HG02885 (cell line): ENCODE measurements at regions not wholly inside any gene's neighbourhood (a gene's known extent, or its start where the extent isn't known, plus 50 kb on each side); places are given as distances from the start of the nearest gene placed in this dataset.

Experiments used
- ATAC-seq: cut with Tn5 transposase; IDR thresholded peaks from one replicate; pipeline ENCODE4 v1.9.1; 2021; ENCODE audit warnings: mild to moderate bottlenecking; ENCODE audit not compliant: unreplicated experiment, poor library complexity

DNA sequence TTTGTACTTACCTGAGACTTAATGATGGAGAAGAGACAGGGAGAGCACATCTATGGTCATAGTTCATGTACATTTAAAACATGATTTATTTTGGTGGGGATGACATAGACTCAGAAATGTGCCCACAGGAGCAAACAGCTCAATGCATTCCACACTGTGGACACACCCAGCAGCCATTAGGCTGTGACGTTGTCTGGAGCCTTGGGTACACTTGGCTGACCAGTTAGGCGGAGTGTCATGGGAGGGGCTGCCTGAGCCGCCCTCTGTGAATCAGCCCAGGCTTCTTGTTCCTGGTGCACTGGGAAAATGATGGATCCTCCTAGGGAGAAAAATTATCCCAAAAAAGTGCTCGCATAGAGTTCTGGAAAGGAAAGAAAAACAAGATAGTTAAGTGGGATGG, 231.0 kb upstream of the GMDS start:
- no peak for ATAC-seq

GRCh38 chr6:2471472-2471871, 226.1 kb upstream of the GMDS start:
- no peak for ATAC-seq

- no peak for ATAC-seq
These were observed 224.0 kb upstream of the GMDS start for GRCh38 chr6:2469428-2469827.

- no peak for ATAC-seq
These were observed 223.2 kb upstream of the GMDS start for GRCh38 chr6:2468601-2468955.

DNA sequence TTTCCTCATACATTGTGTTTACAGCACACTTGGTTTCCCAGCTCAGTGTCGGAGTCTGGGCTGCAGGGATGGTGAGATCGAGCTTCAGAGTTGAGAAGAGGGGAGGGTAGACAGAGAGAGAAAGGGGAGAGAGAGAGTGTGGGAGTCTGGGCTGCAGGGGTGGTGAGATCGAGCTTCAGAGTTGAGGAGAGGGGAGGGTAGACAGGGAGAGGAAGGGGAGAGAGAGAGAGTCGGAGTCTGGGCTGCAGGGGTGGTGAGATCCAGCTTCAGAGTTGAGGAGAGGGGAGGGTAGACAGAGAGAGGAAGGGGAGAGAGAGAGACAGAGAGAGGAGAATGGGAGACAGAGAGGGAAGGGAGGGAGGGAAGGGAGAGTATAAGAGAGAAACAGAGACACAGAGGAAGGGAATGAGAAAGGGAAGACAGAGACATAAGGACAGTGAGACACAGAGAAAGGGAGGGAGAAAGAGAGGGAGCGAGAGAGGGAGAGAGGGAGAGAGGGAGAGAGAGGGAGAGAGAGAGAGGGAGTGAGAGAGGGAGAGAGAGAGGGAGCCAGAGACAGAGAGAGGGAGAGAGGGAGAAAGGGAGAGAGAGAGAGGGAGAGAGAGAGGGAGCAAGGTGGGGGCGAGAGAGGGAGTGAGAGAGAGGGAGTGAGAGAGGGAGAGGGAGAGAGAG, 222.7 kb upstream of the GMDS start:
- ATAC-seq: no peak

DNA sequence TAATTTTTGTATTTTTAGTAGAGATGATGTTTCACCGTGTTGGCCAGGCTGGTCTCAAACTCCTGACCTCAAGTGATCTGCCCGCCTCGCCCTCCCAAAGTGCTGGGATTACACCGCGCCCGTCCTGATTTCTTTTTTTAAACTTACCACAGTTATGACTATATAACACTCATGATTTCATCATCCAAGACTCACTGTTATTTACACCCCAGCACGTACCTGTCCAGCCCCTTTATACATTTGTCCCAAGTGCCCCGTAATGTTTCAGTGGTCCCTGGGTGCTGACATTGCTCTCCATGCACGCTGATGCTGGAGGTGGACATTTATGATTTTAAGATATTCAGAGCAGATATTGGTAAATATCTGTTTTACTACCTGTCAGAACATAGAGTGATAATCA, 219.9 kb upstream of the GMDS start:
- ATAC-seq: no peak

DNA sequence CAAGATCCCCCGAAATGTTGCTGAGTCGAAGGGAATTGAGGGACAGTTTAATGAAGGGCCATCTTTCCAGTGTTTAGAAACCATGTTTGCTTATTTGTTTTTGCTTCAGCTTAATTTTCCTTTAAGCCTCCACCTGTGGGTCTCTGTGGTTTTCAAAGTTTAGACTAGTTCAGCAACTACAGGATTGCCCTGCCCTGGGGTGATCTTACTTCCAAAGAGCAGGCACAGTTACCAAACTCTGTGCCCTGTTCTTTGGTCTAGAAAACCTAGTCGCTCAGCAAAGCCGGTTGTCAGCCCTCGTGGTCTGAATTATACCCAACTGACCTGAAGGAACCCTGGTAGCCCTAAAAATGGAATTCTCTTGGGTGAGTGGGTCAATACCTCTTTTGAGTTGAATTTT, 219.2 kb upstream of the GMDS start:
- ATAC-seq: no peak

DNA sequence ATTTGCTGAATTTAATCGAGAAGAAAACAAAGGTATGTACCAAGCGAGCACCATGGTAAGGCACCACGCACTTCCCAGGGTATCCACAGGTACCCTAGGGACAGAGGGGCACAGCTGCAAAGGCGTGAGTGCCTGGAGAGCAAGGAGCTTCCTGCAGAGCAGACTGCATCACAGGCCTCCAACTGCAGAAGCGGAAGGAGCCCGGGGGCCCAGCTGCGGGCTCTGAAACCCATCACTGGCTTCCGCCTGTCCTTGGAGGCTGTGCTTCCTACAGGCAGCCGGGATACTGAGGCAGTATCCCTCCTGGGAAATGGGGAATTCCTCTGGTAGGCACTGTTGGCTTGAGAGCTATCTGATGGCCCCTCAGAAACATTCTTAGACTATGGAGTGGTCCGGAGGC, 217.4 kb upstream of the GMDS start:
- ATAC-seq: no peak

DNA sequence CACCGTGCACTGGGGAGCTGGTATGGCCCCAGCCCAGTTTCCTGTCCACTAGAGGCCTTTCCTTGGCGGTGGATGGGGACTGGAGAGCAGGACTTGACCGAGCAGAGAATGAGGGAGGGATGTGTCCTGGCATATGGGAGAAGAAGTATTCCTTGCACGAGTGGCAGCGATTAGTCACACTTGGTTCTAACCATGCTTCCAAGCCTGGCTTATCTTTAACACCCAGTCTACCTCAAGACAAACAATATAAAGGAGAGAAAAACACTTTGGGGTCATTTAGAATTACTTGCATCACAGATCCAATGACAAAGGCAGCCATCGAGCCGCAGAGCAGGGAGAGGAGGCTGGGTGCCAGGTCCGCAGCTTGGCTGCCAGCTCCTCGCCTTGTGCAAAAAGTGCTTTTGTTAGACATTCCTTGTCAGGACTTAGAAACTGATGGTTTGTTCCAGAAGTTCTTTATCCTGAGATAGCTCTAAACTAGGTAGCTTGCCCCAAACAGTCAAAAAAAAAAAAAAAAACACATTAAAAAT, 214.9 kb upstream of the GMDS start:
- ATAC-seq: no peak

DNA sequence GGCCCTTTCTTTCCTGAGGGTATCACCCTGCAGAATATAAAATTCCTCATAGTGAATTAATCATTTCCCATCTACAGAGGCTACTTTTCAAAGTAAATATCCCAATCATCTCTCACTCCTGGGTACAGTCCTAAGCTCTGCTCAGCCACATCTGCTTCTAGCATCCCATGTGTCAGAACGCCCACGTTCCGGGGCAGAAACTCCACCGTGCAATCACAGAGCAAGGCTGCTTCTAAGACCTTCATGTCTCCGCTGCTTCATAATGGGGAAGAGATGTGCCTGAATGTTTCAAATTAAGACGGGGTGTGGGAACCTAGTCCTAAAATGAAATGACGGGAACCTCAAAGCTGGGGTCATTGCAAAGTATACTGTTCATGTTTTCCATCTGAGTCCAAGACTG, 208.8 kb upstream of the GMDS start:
- ATAC-seq: no peak

DNA sequence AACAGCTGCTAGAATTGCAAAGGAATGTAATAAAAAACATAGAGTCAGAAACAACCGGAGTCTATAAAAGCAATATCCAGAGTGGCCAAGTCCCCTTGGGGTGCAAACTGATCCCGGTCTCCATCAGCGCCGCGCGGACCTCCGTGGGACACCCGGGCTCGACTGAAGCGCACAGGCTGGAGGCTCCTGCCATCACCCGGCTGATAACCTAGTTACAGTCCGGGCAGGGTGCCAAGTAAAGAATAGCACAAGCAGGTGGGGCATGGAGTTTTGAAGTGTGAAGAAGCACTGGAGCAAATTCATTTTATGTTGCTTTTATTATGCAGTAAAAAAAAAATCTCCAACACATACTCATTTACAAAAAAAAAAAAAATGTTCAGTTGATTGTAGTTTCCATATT, 205.1 kb upstream of the GMDS start:
- no peak for ATAC-seq

- no peak for ATAC-seq
These were observed 204.2 kb upstream of the GMDS start for GRCh38 chr6:2449572-2449940.

DNA sequence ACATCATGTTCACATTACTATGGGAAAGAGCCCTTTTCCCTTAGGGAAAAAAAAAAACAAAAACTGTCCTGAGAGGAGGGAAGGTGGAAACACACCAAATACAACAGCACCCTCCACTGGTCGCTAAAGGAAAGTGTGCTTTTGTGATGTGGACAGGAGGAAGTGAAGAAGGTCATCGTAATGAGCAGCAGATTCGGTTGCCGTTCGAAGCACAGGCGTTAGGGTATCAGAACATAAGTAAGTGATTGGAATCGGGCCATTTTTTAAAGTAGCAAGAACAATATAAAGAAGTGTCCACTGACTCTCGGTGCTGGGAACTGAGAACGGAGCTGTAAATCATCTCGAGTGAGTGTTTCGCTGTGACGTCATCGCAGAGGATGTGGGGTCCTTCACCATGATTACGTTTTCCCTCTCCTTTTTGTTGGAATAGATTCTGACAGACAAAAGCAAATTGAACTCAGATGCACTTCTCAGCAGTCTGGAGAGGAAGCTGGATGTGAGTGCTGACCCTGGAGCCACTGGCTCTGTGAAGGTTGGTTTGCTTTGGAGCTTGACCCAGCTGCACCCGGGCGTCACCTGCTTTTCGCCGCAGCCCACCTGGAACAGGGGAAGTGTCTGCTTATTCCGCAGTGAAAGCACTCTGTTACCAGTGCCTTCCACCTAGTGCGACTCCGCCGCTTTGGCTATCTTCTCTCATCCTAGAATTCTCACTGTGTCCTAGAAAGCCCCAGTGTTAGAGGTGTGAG, 203.6 kb upstream of the GMDS start:
- ATAC-seq: no peak

GRCh38 chr6:2447931-2448330, 202.5 kb upstream of the GMDS start:
- no peak for ATAC-seq

GRCh38 chr6:2447318-2447920, 202.0 kb upstream of the GMDS start:
- ATAC-seq: no peak

- no peak for ATAC-seq
These were observed 196.4 kb upstream of the GMDS start for GRCh38 chr6:2441601-2442475.

- no peak for ATAC-seq
These were observed 195.1 kb upstream of the GMDS start for GRCh38 chr6:2440516-2440915.

- ATAC-seq: no peak
These were observed 194.2 kb upstream of the GMDS start for GRCh38 chr6:2439632-2440031.

- no peak for ATAC-seq
These were observed 193.7 kb upstream of the GMDS start for GRCh38 chr6:2439082-2439481.

GRCh38 chr6:2436410-2437154, 191.2 kb upstream of the GMDS start:
- ATAC-seq: no peak
